Left lung (tissue), 4 donors: ENCODE measurements at regions not wholly inside any gene's neighbourhood (a gene's known extent, or its start where the extent isn't known, plus 50 kb on each side); places are given as distances from the start of the nearest gene placed in this dataset.
A peak's percentile ranks its signal among the peaks of the same experiment; 100 is the strongest.

ENCODE experiments used
- ATAC-seq: fragments of 200-7000 bp; cut with Tn5 transposase; one replicate; pipeline ENCODE4 v1.9.1; 2020; ENCODE audit warnings: moderate library complexity
- DNase-seq, 4 donors: peaks; one replicate each; pipeline ENCODE4 v3.0.0-alpha.2; 2013 to 2020
- H3K27ac ChIP-seq, 2 donors: fragments of 200-600 bp; sonication (generic) in 1 of 2; one replicate each; pipeline versions ENCODE4 v1.5.0 to v1.8.0; 2020 to 2021
- H3K27me3 ChIP-seq, 2 donors: fragments of 200-600 bp; sonication (generic) in 1 of 2; one replicate each; pipeline versions ENCODE4 v1.5.0 to v1.8.0; 2020 to 2021
- H3K36me3 ChIP-seq, 2 donors: fragments of 200-600 bp; sonication (generic) in 1 of 2; one replicate each; pipeline versions ENCODE4 v1.5.0 to v1.8.0; 2020 to 2021
- H3K4me1 ChIP-seq, 2 donors: fragments of 200-600 bp; one replicate each; pipeline ENCODE4 v1.8.0; 2021
- H3K4me3 ChIP-seq, 2 donors: fragments of 200-600 bp; sonication (generic) in 1 of 2; one replicate each; pipeline versions ENCODE4 v1.5.0 to v1.8.0; 2020 to 2021; ENCODE audit warnings: mild to moderate bottlenecking in 1 of 2
- H3K9me3 ChIP-seq, 2 donors: fragments of 200-600 bp; sonication (generic) in 1 of 2; one replicate each; pipeline versions ENCODE4 v1.5.0 to v1.8.0; 2020 to 2021
- intact Hi-C, 2 donors: fragments of 100-400 bp; cut with DNase I; formaldehyde crosslinking; loops; one replicate each; pipeline versions ENCODE4 v1.11.2 to v1.14.2; 2022
- TF ChIP-seq, protein P1 (sequence below), 2 donors: fragments of 200-600 bp; sonication (generic) in 1 of 2; IDR thresholded peaks; one replicate each; pipeline versions ENCODE4 v1.5.0 to v1.8.0; 2021; ENCODE audit warnings: antibody characterized with exemption in 2 of 2
- donor health status: DM: no; HTN: yes; CAD: no.
- donor health status: DM: no; HTN: no; CAD: no.

DNA sequence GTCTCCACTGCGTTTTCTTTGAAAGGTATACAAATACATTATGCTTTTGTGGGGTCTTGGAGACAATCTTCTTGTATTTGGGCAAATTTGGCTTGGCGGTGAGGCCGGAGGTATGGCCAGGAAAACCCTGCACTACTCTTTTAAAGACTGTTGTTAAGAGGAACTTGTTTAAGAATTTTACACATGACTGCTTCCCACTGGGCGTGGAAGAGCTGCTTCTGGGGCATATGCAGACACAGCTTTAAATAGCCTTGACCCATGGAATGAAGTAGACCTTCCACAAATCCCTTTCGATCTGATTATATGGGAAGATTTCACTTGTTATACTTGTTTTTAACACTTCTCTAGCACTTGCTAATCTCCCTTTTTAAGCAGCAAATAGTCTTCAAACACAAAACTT lies 453.6 kb downstream of the MN1 start:
- peaks cover 0 to 10% of the 10 kb centered on the region in 2 donors for H3K27me3 ChIP-seq
- no peak for DNase-seq
- no peak overlapping the region for H3K4me3 ChIP-seq
- H3K27ac ChIP-seq, result no peak overlapping the region
- intact Hi-C loops, result no loop called here
- peaks cover 0 to 4% of the 10 kb centered on the region in 2 donors for H3K9me3 ChIP-seq
- no peaks in the 10 kb centered on the region for H3K36me3 ChIP-seq
- no peak for ATAC-seq
- TF ChIP-seq, protein P1, sequence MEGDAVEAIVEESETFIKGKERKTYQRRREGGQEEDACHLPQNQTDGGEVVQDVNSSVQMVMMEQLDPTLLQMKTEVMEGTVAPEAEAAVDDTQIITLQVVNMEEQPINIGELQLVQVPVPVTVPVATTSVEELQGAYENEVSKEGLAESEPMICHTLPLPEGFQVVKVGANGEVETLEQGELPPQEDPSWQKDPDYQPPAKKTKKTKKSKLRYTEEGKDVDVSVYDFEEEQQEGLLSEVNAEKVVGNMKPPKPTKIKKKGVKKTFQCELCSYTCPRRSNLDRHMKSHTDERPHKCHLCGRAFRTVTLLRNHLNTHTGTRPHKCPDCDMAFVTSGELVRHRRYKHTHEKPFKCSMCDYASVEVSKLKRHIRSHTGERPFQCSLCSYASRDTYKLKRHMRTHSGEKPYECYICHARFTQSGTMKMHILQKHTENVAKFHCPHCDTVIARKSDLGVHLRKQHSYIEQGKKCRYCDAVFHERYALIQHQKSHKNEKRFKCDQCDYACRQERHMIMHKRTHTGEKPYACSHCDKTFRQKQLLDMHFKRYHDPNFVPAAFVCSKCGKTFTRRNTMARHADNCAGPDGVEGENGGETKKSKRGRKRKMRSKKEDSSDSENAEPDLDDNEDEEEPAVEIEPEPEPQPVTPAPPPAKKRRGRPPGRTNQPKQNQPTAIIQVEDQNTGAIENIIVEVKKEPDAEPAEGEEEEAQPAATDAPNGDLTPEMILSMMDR (IDR thresholded peaks at IDR 0.05), result no peak
- H3K4me1 ChIP-seq, result no peaks in the 10 kb centered on the region

DNA sequence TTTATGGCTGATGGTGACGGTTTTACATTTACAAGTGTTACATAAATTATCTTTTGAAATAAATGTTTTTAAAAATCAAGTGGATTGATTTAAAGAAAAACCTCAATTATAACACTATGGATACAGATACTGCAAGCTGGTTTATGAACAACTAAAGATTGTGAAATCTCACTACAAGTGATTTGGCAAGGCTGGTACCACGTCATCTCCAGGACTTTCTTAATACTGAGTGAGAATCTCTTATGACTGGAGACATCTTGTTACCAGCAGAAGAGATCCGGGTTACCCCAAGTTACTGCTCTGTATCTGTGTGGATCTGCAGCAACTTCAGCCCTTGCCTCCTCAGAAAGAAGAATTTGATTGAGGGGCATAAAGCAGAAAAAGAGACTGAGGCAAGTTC lies 452.9 kb downstream of the MN1 start:
- TF ChIP-seq, protein P1 (IDR thresholded peaks at IDR 0.05), result no peak
- DNase-seq (peak in 1 of 4 donors; percentile 18), ATAC-seq (peak; percentile 53)
- Histone ChIP-seq H3K9me3 (peaks cover 0 to 4% of the 10 kb centered on the region in 2 donors), H3K4me3 (no peak overlapping the region), H3K36me3 (no peaks in the 10 kb centered on the region), H3K27me3 (peaks cover 0 to 14% of the 10 kb centered on the region in 2 donors), H3K4me1 (no peaks in the 10 kb centered on the region), H3K27ac (no peak overlapping the region)
- intact Hi-C loops, result no loop called here

DNA sequence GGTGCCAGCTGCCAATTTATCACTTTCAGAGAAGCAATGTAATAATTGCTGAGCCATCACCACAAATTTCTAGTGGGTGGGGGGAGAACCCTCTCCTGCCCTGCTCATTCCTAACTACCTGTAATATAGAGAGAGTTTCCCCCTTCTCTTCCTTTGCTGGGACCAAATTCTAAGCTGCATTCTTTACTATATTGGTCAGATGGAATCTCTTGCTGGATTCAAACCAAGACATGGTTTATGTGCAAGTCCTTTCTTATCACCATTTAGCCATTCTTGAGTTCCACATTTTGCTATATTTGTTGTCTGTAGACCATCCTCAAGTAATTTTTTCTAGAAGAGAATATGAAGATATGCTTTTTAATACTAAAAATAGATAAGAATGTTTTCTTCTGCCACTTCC lies 452.1 kb downstream of the MN1 start:
- H3K4me1 ChIP-seq, result no peaks in the 10 kb centered on the region
- intact Hi-C loops, result no loop called here
- DNase-seq, result no peak
- no peak overlapping the region for H3K27ac ChIP-seq
- no peak overlapping the region for H3K4me3 ChIP-seq
- no peaks in the 10 kb centered on the region for H3K36me3 ChIP-seq
- H3K9me3 ChIP-seq, result peaks cover 0 to 4% of the 10 kb centered on the region in 2 donors
- ATAC-seq, result no peak
- peaks cover 0 to 14% of the 10 kb centered on the region in 2 donors for H3K27me3 ChIP-seq
- TF ChIP-seq, protein P1 (IDR thresholded peaks at IDR 0.05), result no peak

DNA sequence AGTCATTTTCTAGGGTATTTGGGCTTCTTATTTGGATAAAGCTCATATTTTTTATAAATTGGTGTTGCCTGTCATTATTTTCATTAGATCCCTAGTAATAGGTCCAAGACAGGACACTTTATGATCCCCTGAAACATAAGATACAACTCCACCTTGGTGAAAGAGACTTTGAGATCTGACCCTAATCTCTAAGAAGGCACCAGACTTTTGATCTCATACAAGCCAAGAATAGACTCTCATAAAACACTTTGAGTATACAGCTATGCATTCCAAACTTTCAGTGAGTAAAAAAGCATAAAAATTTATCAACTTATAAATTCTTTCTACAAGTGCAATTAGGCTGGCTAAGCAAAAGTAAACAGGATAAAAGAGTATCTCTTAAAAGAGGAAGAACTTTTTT lies 451.2 kb downstream of the MN1 start:
- no peaks in the 10 kb centered on the region for H3K36me3 ChIP-seq
- DNase-seq (no peak), ATAC-seq (no peak)
- H3K27ac ChIP-seq, result no peak overlapping the region
- intact Hi-C loops, result no loop called here
- no peaks in the 10 kb centered on the region for H3K4me1 ChIP-seq
- TF ChIP-seq, protein P1 (IDR thresholded peaks at IDR 0.05), result no peak
- peaks cover 0 to 14% of the 10 kb centered on the region in 2 donors for H3K27me3 ChIP-seq
- H3K4me3 ChIP-seq, result no peak overlapping the region
- peaks cover 0 to 4% of the 10 kb centered on the region in 2 donors for H3K9me3 ChIP-seq

DNA sequence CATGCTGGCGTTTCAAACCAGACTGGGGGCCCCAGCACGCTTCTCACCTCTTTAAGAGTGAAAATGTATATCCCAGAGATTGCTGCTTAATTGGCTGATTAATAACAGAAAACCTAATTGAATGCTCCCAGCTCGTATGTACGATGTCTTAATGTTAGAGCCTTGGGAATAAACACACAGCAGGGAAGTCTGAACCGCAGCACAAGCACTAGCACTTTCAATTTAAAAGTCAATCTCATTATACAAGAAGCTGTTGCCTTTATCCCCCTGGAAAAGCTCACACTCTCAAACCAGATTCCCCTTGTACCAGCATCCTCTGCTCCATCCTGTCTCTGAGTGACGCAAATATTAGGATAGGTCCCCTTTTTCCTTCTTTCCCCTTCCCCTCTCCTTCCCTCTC lies 449.1 kb downstream of the MN1 start:
- Histone ChIP-seq H3K27ac (no peak overlapping the region), H3K4me3 (no peak overlapping the region), H3K36me3 (no peaks in the 10 kb centered on the region), H3K27me3 (peaks cover 0 to 14% of the 10 kb centered on the region in 2 donors), H3K9me3 (peaks cover 0 to 19% of the 10 kb centered on the region in 2 donors), H3K4me1 (no peaks in the 10 kb centered on the region)
- intact Hi-C loops, result no loop called here
- DNase-seq, result no peak
- TF ChIP-seq, protein P1 (IDR thresholded peaks at IDR 0.05), result no peak
- no peak for ATAC-seq
